HG03460 (cell line): ENCODE measurements at regions not wholly inside any gene's neighbourhood (a gene's known extent, or its start where the extent isn't known, plus 50 kb on each side); places are given as distances from the start of the nearest gene placed in this dataset.

Experiments
- ATAC-seq: cut with Tn5 transposase; IDR thresholded peaks from one replicate; pipeline ENCODE4 v1.9.1; 2021; ENCODE audit not compliant: unreplicated experiment

DNA sequence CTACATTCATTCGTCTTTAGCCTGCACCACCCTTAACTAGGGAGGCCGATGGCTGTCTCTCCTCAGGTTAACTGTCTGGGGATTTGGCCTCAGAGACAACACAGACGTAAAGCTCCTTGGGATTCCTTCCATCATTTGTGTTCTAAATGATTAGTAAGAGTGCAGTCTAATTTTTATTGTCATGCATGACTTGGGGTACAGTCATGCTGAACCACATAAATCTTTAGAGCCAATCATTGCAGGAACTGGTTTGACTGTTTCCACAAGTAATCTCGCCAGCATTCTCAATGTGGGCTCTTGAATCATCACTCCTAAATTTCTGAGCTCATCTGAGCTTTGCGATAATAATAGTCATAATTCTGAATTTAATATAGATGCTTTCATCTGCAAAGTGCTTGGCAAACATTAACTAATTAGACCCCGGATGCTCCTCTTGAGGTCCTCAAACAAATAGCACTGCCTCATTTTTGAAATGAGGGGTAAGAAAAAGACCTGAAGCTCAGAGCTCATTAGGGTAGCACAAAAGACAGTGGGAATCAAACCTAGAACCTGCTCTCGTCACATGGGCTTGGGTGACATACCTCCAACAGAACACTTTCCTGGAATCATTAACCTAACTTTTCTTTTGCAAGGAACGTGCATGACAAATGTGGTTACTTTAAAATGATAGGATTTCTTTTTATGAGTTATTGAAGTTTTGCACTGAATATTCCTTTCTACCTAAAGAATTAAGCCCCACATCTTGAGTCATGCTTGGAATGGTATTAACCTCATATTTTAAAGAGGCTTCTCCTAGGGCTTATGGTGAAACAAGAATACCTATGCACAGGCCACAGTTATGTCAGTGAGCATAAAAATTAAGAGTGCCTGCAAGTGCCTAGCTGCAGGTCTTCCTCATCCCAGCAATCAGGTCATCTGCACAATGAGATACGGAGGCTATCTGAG, 118.9 kb upstream of the NRP1 start:
- no peak for ATAC-seq

DNA sequence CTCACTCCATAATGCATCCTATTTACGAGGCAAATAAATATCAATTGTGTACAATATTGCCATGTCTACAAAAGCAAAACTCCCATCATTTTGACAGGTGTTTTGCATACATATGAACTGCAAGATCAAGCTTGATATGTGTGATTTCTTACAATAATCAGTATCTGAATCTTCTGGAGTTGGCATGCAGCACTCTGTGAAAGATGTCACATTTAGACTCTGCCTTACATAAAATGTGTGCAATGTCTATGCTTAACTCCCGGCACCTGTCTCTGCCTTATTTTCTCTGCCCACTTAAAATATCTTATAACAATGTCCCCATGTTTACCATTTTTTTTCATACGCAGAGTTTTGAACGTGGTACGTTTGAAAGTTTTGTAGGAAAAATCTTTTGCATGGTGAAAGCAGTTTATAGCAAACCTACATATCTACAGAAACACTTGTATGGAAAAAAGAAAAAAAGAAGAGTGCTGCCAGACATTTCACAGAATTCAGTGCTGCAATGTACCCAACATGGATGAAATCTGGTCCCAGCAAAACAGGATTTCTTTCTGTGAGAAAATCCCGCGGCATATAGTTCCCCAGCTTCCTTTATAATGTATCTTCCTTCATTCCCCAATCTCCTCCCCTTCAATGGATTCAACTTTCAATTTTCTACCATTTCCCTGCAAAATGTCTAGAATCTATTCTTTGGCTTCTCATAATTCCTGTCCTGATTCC, 114.1 kb upstream of the NRP1 start:
- no peak for ATAC-seq

DNA sequence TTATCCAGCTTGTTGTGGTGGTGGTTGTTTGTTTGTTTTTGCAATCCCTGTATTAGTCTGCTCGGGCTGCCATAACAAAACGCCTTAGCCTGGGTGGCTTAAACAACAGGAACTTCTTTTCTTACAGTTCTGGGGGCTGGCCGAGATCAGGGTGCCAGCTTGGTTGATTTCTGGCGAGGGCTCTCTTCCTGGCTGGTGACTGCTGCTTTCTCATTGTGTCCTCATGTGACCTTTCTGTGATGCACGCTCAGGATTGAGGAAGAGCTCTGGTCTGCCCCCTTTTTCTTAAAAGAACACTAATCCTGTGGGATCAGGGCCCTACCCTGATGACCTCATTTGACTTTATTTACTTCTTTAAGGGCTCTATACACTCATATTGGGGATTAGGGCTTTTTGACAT, 107.1 kb upstream of the NRP1 start:
- ATAC-seq = no peak

DNA sequence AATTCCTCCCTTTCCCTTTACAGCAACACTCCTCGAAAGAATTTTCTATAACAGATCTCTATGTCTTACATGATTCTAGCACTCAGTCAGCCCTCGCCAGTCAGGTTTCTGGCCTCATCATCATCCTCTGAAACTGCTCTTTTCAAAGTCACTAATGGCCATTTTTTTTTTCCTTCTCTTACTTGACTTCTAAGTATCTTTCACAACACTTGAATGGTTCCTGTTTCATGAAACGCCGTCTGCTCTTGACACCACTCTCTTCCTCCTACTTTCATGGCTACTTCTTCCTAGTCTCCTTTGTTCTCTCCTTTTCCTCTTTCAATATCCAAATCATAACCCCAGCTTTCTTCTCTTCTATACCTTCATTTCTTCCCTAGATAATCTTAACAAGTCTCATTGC, 100.5 kb upstream of the NRP1 start:
- ATAC-seq = no peak

DNA sequence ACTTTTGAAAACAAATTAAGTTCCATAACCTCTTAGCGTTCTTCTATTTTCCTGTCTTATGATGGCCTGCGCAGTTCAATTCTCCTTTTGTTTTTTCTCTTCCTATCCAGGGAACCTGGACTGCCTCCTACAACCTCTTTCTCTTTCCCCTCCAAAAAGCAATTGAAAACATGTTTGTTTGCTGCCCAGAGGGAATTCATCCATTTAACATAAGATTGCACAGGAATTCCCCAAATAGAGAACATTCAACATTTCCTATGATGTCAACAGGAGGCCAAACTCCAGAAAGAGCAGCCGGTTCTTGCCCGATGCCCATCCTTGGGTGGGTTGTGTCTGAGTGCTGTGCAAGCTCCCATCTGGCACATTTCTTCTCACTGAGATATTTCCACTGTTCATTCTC, 94.2 kb upstream of the NRP1 start:
- ATAC-seq = no peak

DNA sequence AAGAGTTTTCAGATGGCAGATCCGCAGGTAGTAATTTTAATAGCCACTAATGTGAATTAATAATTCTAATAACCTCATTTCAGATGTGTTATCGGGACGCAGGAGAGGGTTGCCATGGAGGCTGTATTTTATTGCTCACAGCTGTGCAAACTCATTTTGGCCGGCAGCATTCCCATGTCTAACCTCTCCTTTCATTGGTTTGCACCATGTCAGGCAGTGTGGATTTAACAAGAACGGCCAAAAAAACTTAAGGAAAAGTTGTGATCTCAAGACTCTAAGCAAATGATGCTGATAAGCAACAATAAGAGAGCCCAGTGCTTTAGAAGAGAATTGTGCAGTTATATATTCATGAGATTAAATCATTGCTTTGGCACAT, 88.7 kb upstream of the NRP1 start:
- ATAC-seq = no peak

DNA sequence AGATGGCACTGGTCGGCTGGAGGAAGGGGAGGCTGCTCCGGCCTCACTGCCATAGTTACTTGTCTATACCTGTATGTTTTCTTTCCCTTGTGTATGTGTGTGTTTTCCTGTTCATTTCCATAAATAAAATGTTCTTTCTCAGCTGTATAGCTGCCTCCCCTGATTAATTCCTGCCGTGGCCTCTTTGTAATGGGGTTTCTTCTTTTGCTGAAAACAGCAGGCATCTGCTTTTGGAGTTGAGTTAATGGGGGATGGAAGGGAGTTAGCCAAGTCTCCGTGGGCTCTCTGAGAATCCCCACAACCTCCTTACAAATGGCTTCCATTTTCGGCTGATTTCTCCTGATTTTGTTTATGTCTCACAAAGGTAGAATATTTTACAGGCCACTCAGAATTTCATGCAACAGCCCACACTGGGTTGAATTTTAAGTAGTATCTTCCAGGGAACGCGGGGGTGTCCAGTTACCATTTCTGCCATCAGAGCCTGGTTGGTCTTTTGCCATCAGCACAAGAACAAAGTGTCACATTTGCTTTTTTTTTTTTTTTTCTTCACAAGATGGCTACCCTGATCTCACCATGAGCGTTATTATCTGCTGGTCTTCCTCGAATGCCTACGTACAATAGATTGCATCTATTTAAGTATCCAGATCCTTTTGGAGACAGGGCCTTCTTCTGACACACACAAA, 88.1 kb upstream of the NRP1 start:
- no peak for ATAC-seq

DNA sequence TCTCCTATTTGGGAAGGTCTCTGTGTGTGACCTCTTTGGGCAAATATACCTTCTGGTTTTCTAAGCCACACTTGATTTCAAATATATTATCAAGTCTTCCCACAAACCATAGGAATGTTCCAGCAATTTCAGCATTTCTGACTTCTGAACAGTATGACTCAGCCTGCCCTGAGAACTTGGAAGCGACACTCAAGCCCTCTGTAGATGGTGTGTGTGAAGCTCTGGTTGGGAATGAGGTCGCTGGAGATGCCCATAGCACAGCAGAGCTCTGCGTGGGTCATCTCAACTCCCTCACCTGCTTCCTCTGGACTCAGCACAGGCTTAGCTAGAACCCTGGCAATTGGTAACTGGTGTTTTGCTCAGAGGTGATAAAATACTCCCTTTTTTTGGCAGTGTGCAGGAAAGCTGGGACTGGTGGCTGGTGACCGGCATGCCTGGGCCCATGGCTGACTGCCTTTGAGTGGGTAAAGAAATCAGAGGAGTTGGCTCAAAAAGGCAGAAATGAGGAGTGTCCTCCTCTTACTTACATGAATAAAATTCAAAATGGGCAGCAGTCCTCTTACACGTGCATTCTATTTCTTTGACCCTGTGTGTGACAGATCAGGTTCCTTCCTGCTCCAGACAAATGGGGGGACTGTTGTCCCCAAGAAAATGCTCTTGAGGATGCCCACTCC, 87.5 kb upstream of the NRP1 start:
- ATAC-seq = no peak

DNA sequence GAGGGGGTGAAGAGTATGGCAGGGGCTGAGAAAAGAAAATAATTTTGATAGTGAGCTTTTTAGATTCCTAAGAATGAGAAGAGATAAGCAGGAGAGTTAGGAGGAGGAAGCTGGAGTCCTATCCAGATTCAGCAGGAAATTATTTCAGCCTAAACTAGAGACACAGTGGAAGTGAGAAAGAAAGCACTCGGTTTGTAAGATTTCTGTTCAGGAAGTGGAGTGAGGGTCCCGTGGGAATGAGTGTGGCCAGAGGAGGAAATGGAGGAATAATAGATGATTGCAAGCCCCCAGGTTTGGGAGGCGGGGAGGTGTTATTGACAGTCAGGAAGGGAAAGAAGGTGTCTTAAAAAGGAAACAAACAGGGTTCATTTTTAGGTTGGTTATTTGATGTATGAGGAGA, 84.8 kb upstream of the NRP1 start:
- ATAC-seq = no peak

DNA sequence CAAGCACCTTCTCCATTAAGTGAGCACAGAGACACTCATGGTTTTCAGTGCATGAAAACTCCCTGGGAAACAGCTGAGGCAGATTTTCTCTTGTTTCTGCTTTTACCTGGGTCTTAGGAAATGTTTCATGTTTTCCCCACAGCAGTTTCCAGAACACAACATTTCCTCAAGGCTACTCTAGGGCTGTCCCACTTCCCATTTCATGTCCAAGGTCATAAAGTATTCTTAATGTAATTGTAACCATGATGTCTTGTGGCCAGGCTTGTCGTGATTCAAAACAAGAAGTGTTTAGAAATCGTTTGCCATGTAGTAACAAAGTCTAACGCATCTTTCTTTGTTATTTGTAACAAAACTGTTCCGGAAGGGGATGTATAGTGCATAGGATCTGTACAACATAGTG, 83.8 kb upstream of the NRP1 start:
- ATAC-seq = no peak

DNA sequence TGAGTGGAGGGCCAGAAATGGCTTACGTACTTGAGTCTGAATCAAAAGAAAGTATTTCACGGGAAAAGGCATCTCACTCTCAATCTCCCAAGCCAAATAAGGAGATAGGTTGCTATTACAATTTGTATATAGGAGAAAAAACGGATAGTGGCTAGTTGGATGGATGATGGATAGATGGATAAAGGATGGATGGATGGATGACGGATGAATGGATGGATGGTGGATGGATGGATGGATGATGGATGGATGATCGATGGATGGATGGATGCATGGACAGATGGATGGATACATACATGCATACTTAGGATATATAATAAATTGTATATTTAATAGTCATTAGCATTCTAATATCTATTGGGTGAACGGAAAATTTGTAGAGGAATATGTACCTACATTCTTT, 82.2 kb upstream of the NRP1 start:
- ATAC-seq = no peak

DNA sequence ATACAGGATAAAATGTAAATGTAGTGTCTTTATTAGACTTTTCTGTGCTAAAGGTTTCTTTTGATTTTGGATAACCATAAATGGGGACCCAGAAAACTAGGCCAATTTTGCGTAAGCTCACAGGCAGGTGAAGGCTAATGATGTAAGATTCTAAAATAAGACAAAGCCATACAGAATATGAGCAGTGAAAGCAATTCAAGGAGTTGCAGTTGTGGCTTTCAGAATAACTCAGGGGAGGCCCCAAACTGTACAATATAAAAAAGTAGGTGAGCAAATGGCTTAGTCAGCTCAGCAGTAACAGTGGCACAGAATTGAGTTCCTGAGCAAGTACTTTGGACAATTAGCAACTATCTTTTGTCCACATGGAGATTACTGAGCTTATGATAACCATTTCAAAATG, 81.7 kb upstream of the NRP1 start:
- ATAC-seq = no peak

DNA sequence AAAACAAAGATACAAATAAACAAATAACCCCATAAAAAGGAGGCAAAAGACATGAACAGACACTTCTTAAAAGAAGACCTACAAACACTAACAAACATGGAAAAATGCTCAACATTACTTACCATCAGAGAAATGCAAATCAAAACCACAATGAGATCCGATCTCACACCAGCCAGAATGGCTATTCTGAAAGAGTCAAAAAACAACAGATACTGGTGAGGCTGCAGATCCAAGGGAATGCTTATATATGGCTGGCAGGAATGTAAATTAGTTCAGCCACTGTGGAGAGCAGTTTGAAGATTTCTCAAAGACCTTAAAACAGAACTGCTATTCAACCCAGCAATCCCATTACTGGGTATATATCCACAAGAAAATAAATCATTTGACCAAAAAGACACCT, 80.4 kb upstream of the NRP1 start:
- no peak for ATAC-seq

DNA sequence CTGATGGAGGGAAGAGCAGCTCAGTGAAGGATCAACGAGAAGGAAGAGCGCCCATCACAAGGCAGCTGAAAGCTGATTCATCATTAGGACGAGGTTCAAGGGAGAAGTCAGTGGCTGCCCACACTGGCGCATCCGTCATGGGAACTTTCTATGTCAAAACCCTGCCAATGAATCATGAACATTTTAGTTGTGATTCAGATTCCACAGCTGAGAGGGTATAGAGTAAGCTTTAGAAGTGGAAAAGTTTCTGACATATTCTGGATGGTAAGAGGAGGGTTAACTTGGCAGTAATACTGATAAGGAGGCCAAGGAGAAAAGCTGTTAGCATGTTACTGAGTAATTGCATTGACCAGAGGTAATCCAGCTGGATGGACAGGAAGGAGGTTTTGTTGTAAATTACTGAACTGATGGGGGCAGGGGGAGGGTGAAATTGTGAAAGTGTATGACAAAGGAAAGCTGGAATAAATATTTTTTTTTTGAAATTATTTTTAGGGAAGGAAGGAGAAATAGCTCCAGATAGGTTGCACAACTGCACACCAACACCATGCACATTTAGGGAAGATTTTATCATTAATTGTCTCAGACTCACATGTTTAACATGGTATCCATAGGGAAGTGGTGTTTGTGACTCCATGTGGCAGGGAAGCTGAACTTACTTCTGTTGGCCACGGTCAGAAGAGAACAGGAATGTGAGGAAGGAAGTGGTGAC, 78.3 kb upstream of the NRP1 start:
- no peak for ATAC-seq

DNA sequence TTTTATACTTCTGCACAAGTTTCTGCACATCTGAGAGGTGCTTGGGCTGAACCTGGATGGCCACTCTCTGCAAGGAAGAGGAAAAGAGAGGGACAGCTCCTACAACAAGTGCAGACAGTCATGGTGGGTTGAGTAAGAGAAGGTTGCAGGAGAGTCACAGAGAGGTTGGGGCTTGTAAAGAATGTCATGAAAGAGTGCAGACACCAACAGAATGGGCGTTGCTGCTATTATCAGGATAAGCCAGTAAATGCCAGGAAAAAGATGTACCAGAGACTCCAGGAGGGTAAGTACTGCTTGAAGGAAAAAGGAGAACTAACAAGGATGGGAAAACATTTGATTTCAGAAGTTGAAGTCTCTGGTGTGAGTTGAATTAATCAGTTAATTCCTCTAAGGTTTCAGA, 77.8 kb upstream of the NRP1 start:
- no peak for ATAC-seq

DNA sequence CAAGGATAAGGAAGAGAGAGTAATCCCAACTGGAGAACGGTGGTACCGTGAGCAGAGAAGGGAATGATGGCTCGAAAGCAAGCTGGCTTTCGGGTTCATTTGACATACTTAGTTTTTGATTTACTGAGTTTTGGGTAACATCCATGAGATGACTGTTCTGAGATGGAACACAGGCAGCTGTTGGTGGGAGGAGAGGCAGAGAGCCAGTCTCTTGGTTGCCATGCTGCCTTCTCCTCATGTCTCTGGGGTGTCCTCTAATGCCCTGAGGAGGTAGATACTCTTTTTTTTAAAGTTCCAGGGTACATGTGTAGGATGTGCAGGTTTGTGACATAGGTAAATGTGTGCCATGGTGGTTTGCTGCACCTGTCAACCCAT, 76.4 kb upstream of the NRP1 start:
- ATAC-seq = no peak

DNA sequence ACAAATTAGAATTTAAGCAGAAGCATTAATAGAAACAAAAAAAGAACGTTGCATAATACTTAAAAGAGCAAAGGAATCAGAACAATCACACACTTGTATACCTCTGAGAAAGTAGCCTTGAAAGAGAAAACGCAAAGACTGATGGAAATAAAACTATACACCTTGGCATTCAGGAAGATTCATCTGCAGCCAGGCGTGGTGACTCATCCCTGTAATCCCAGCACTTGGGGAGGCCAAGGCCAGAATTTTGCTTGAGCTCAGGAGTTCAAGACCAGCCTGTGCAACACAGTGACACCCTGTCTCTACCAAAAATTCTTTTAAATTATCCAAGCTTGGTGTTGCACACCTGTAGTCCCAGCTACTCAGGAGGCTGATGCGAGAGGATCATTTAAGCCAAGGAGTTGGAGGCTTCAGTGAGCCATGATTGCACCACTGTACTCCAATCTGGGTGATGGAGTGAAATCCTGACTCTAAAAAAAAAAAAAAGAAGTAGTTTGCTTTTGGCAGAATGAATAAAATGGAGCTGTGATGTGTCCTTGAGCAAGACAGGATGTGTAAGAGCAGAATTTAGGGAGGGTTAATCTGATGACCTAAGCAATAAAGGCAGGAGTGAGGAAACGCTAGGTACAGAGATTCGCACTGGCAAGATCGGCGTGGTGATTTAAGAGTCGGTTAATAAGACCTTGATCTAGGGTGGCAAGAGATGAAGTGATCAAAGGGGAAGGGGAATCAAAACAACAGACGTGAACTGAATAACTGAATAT, 75.8 kb upstream of the NRP1 start:
- ATAC-seq = no peak

DNA sequence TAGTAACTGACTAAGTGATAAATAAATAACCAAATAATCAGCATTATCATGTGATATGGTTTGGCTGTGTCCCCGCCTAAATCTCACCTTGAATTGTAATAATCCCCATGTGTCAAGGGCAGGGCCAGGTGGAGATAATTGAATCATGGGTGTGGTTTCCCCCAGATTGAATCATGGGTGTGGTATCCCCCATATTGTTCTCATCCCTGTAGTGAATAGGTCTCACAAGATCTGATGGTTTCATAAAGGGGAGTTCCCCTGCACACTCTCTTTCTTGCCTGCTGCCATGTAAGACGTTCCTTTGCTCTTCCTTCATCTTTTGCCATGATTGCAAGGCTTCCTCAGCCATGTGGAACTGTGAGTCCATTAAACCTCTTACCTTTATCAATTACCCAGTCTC, 72.1 kb upstream of the NRP1 start:
- ATAC-seq = no peak

DNA sequence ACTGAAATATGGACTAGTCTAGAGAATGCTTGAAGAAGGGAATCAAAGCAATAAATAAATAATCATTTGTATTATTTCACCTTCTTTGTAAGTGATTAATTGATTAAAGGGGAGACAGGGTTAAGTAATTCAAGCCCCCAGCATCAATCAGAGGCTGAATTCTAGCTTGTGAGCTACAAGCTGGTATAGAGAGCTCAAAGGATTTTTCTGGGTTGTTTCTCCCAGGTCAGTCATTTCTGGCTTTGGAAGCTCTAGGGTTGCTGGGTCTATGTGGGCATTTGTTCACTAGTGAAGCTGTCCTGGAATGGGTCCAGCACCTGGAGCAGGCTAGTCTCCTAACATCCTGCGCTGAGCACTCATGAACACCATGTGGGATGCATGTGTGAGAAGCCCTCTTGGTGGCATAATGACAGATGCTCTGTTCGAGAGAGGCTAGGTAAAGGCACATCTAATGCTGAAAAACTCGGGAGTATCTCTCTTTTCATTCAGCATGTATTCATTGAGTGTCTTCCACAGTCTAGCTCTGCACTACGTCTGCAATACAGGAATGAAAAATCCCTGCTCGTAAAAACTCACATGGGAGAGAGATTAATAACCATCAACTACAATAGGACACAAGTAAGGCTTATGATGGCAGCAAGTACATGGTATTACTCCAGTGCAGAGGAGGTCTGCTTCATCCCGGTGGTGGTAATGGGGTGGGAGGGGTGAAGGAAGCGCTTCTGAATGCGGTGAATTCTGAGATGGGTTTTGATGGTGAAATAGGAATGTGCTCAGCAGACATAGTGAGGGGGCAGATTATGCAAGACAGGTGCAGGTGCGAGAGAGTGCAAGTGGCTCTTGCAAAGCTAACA, 68.0 kb upstream of the NRP1 start:
- ATAC-seq = no peak
